GM23338 (cell line): ENCODE measurements at regions not wholly inside any gene's neighbourhood (a gene's known extent, or its start where the extent isn't known, plus 50 kb on each side); places are given as distances from the start of the nearest gene placed in this dataset.

ENCODE experiments used
- ATAC-seq: fragments of 200-7000 bp; cut with Tn5 transposase; 3 replicates; pipeline ENCODE4 v1.9.1; 2020
- DNase-seq: peaks from one replicate; pipeline ENCODE4 v3.0.0-alpha.2; 2015; ENCODE audit warnings: low spot score
- H2AFZ ChIP-seq: fragments of 200-600 bp; sonication (generic); 2 replicates; pipeline ENCODE4 v1.8.0; 2016; ENCODE audit warnings: antibody characterized with exemption, mild to moderate bottlenecking, moderate library complexity
- H3F3A ChIP-seq: fragments of 200-600 bp; sonication (generic); replicated peaks from 2 replicates; pipeline ENCODE4 v1.8.0; 2017; ENCODE audit warnings: antibody characterized with exemption, mixed run types, low read depth
- H3K27ac ChIP-seq: fragments of 200-600 bp; sonication (generic); 2 replicates; pipeline ENCODE4 v1.6.1; 2016; ENCODE audit warnings: low read depth
- H3K27me3 ChIP-seq: fragments of 200-600 bp; sonication (generic); 2 replicates; pipeline ENCODE4 v1.8.0; 2016; ENCODE audit warnings: mild to moderate bottlenecking, mixed run types, moderate library complexity; ENCODE audit not compliant: insufficient read depth
- H3K36me3 ChIP-seq: fragments of 200-600 bp; sonication (generic); 2 replicates; pipeline ENCODE4 v1.8.0; 2016; ENCODE audit warnings: mild to moderate bottlenecking; ENCODE audit not compliant: insufficient read depth
- H3K4me1 ChIP-seq: fragments of 200-600 bp; sonication (generic); 2 replicates; pipeline ENCODE4 v1.8.0; 2016; ENCODE audit warnings: mild to moderate bottlenecking, moderate library complexity; ENCODE audit not compliant: insufficient read depth
- H3K4me2 ChIP-seq: fragments of 200-600 bp; sonication (generic); 2 replicates; pipeline ENCODE4 v1.7.1; 2017; ENCODE audit warnings: mixed run types
- H3K4me3 ChIP-seq: fragments of 200-600 bp; sonication (generic); 2 replicates; pipeline ENCODE4 v1.6.1; 2016; ENCODE audit warnings: mixed run types
- H3K79me2 ChIP-seq: fragments of 200-600 bp; sonication (generic); replicated peaks from 2 replicates; pipeline ENCODE4 v1.8.0; 2017; ENCODE audit warnings: mild to moderate bottlenecking; ENCODE audit not compliant: insufficient read depth
- H3K9me2 ChIP-seq: fragments of 200-600 bp; sonication (generic); 2 replicates; pipeline ENCODE4 v1.8.0; 2017; ENCODE audit not compliant: insufficient read depth
- H4K20me1 ChIP-seq: fragments of 200-600 bp; sonication (generic); replicated peaks from 2 replicates; pipeline ENCODE4 v1.8.0; 2017; ENCODE audit warnings: mild to moderate bottlenecking; ENCODE audit not compliant: insufficient read depth
- H3K27ac Mint-ChIP-seq: 2 replicates; pipeline ENCODE4 v1.8.0; 2020; ENCODE audit warnings: inconsistent platforms, mild to moderate bottlenecking, moderate library complexity, mixed read lengths
- H3K27me3 Mint-ChIP-seq: 3 replicates; pipeline ENCODE4 v1.8.0; 2022; ENCODE audit warnings: low read depth, mild to moderate bottlenecking, moderate library complexity, mixed read lengths, inconsistent platforms; ENCODE audit not compliant: insufficient read depth, poor library complexity
- H3K36me3 Mint-ChIP-seq: 3 replicates; pipeline ENCODE4 v1.8.0; 2021; ENCODE audit warnings: low read depth, mild to moderate bottlenecking, inconsistent platforms, moderate library complexity, mixed read lengths
- H3K4me1 Mint-ChIP-seq: 3 replicates; pipeline ENCODE4 v1.8.0; 2020; ENCODE audit warnings: mild to moderate bottlenecking, inconsistent platforms, mixed read lengths
- H3K4me3 Mint-ChIP-seq: 3 replicates; pipeline ENCODE4 v1.8.0; 2021; ENCODE audit warnings: moderate library complexity, mild to moderate bottlenecking, inconsistent platforms, mixed read lengths
- H3K9me3 Mint-ChIP-seq: 3 replicates; pipeline ENCODE4 v1.8.0; 2020; ENCODE audit warnings: moderate library complexity, mild to moderate bottlenecking, inconsistent platforms, mixed read lengths
- EZH2phosphoT487 ChIP-seq: fragments of 200-600 bp; sonication (generic); IDR thresholded peaks from one replicate; pipeline ENCODE4 v1.8.1; 2018; ENCODE audit warnings: antibody characterized with exemption; ENCODE audit not compliant: unreplicated experiment
- JUNB ChIP-seq: IDR thresholded peaks from one replicate; pipeline ENCODE4 v1.6.1; 2016; ENCODE audit warnings: antibody characterized with exemption; ENCODE audit not compliant: unreplicated experiment
- NANOG ChIP-seq: IDR thresholded peaks from 2 replicates; pipeline ENCODE4 v1.6.1; 2016; ENCODE audit warnings: antibody characterized with exemption, borderline replicate concordance
- POLR2AphosphoS5 ChIP-seq: IDR thresholded peaks from 2 replicates; pipeline ENCODE4 v1.6.1; 2016; ENCODE audit warnings: antibody characterized with exemption, low read depth
- REST ChIP-seq: IDR thresholded peaks from one replicate; pipeline ENCODE4 v1.6.1; 2018; ENCODE audit warnings: antibody characterized with exemption; ENCODE audit not compliant: unreplicated experiment
- STAT1 ChIP-seq: IDR thresholded peaks from one replicate; pipeline ENCODE4 v1.6.1; 2016; ENCODE audit warnings: antibody characterized with exemption; ENCODE audit not compliant: unreplicated experiment
- ZNF331 ChIP-seq: fragments of 250-450 bp; sonication (Bioruptor Pico); IDR thresholded peaks from 2 replicates; pipeline ENCODE4 v1.5.0; 2020; ENCODE audit warnings: low read depth, mild to moderate bottlenecking, moderate library complexity
- TF ChIP-seq, protein P1 (sequence below): fragments of 250-450 bp; sonication (Bioruptor Pico); IDR thresholded peaks from 2 replicates; pipeline ENCODE4 v1.5.0; 2020; ENCODE audit warnings: mild to moderate bottlenecking, moderate library complexity
- TF ChIP-seq, protein P2 (sequence below): IDR thresholded peaks from 2 replicates; pipeline ENCODE4 v1.6.1; 2016; ENCODE audit warnings: antibody characterized with exemption

GRCh38 chr2:19507137-19507536, 148.7 kb upstream of the OSR1 start:
- no peak for TF ChIP-seq STAT1
- TF ChIP-seq POLR2AphosphoS5: no peak
- TF ChIP-seq EZH2phosphoT487: no peak
- TF ChIP-seq JUNB: no peak
- TF ChIP-seq ZNF331 (CRISPR knock-in tag): no peak
- TF ChIP-seq NANOG: no peak
- TF ChIP-seq REST: no peak
- TF ChIP-seq, protein P1, sequence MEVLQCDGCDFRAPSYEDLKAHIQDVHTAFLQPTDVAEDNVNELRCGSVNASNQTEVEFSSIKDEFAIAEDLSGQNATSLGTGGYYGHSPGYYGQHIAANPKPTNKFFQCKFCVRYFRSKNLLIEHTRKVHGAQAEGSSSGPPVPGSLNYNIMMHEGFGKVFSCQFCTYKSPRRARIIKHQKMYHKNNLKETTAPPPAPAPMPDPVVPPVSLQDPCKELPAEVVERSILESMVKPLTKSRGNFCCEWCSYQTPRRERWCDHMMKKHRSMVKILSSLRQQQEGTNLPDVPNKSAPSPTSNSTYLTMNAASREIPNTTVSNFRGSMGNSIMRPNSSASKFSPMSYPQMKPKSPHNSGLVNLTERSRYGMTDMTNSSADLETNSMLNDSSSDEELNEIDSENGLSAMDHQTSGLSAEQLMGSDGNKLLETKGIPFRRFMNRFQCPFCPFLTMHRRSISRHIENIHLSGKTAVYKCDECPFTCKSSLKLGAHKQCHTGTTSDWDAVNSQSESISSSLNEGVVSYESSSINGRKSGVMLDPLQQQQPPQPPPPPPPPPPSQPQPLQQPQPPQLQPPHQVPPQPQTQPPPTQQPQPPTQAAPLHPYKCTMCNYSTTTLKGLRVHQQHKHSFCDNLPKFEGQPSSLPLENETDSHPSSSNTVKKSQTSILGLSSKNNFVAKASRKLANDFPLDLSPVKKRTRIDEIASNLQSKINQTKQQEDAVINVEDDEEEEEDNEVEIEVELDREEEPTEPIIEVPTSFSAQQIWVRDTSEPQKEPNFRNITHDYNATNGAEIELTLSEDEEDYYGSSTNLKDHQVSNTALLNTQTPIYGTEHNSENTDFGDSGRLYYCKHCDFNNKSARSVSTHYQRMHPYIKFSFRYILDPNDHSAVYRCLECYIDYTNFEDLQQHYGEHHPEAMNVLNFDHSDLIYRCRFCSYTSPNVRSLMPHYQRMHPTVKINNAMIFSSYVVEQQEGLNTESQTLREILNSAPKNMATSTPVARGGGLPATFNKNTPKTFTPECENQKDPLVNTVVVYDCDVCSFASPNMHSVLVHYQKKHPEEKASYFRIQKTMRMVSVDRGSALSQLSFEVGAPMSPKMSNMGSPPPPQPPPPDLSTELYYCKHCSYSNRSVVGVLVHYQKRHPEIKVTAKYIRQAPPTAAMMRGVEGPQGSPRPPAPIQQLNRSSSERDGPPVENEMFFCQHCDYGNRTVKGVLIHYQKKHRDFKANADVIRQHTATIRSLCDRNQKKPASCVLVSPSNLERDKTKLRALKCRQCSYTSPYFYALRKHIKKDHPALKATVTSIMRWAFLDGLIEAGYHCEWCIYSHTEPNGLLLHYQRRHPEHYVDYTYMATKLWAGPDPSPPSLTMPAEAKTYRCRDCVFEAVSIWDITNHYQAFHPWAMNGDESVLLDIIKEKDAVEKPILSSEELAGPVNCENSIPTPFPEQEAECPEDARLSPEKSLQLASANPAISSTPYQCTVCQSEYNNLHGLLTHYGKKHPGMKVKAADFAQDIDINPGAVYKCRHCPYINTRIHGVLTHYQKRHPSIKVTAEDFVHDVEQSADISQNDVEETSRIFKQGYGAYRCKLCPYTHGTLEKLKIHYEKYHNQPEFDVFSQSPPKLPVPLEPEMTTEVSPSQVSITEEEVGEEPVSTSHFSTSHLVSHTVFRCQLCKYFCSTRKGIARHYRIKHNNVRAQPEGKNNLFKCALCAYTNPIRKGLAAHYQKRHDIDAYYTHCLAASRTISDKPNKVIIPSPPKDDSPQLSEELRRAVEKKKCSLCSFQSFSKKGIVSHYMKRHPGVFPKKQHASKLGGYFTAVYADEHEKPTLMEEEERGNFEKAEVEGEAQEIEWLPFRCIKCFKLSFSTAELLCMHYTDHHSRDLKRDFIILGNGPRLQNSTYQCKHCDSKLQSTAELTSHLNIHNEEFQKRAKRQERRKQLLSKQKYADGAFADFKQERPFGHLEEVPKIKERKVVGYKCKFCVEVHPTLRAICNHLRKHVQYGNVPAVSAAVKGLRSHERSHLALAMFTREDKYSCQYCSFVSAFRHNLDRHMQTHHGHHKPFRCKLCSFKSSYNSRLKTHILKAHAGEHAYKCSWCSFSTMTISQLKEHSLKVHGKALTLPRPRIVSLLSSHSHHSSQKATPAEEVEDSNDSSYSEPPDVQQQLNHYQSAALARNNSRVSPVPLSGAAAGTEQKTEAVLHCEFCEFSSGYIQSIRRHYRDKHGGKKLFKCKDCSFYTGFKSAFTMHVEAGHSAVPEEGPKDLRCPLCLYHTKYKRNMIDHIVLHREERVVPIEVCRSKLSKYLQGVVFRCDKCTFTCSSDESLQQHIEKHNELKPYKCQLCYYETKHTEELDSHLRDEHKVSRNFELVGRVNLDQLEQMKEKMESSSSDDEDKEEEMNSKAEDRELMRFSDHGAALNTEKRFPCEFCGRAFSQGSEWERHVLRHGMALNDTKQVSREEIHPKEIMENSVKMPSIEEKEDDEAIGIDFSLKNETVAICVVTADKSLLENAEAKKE (CRISPR knock-in tag): no peak
- TF ChIP-seq, protein P2, sequence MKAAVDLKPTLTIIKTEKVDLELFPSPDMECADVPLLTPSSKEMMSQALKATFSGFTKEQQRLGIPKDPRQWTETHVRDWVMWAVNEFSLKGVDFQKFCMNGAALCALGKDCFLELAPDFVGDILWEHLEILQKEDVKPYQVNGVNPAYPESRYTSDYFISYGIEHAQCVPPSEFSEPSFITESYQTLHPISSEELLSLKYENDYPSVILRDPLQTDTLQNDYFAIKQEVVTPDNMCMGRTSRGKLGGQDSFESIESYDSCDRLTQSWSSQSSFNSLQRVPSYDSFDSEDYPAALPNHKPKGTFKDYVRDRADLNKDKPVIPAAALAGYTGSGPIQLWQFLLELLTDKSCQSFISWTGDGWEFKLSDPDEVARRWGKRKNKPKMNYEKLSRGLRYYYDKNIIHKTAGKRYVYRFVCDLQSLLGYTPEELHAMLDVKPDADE: no peak
- Histone ChIP-seq H3K4me2 (no peak overlapping the region), H3F3A (no peaks in the 10 kb centered on the region), H4K20me1 (no peaks in the 10 kb centered on the region), H3K4me1 (no peaks in the 10 kb centered on the region), H3K36me3 (no peaks in the 10 kb centered on the region), H3K27me3 (no peaks in the 10 kb centered on the region), H3K27ac (no peak overlapping the region), H3K79me2 (no peaks in the 10 kb centered on the region), H2AFZ (no peak overlapping the region), H3K9me2 (peaks cover 8% of the 10 kb centered on the region), H3K4me3 (no peak overlapping the region)
- no peak overlapping the region for H3K27ac Mint-ChIP-seq
- H3K27me3 Mint-ChIP-seq: no peaks in the 10 kb centered on the region
- H3K4me3 Mint-ChIP-seq: no peak overlapping the region
- no peaks in the 10 kb centered on the region for H3K36me3 Mint-ChIP-seq
- H3K9me3 Mint-ChIP-seq: no peaks in the 10 kb centered on the region
- H3K4me1 Mint-ChIP-seq: peaks cover 6% of the 10 kb centered on the region
- DNase-seq (no peak), ATAC-seq (no peak)
